ENCODE measurements at regions not wholly inside any gene's neighbourhood (a gene's known extent, or its start where the extent isn't known, plus 50 kb on each side); places are given as distances from the start of the nearest gene placed in this dataset.

GRCh38 chr15:29997499-29997898 lies 85.3 kb upstream of the GOLGA8J start:
- TF ChIP-seq PATZ1 (CRISPR knock-in tag; IDR thresholded peaks at IDR 0.05; ENCODE audit: borderline replicate concordance), result no peak
- no peak for TF ChIP-seq SNAI2 (CRISPR knock-in tag; IDR thresholded peaks at IDR 0.05)
- TF ChIP-seq RARB (CRISPR knock-in tag; IDR thresholded peaks at IDR 0.05), result no peak
- no peak for TF ChIP-seq ZC3H10 (CRISPR knock-in tag; IDR thresholded peaks at IDR 0.05)
- TF ChIP-seq ZFP3 (CRISPR knock-in tag; IDR thresholded peaks at IDR 0.05), result no peak
- TF ChIP-seq CSRNP3 (CRISPR knock-in tag; IDR thresholded peaks at IDR 0.05), result no peak
- TF ChIP-seq ARNTL (CRISPR knock-in tag; IDR thresholded peaks at IDR 0.05; ENCODE audit: borderline replicate concordance, low read depth), result no peak
- TF ChIP-seq TCF4 (CRISPR knock-in tag; IDR thresholded peaks at IDR 0.05; ENCODE audit: borderline replicate concordance), result no peak
- TF ChIP-seq ZFP30 (CRISPR knock-in tag; IDR thresholded peaks at IDR 0.05), result no peak
- no peak for TF ChIP-seq CSDC2 (CRISPR knock-in tag; IDR thresholded peaks at IDR 0.05)
- TF ChIP-seq POU6F1 (CRISPR knock-in tag; IDR thresholded peaks at IDR 0.05; ENCODE audit: borderline replicate concordance, low read depth), result no peak
- no peak for TF ChIP-seq TSHZ2 (CRISPR knock-in tag; IDR thresholded peaks at IDR 0.05)
- no peak for TF ChIP-seq CREB5 (CRISPR knock-in tag; IDR thresholded peaks at IDR 0.05; ENCODE audit: low read depth)
